VCaP (cell line): ENCODE measurements at regions not wholly inside any gene's neighbourhood (a gene's known extent, or its start where the extent isn't known, plus 50 kb on each side); places are given as distances from the start of the nearest gene placed in this dataset.

Experiments
- H3K27ac ChIP-seq: fragments of 450-650 bp; 2 replicates; pipeline ENCODE4 v1.5.1; 2017
- CTCF ChIP-seq: fragments of 450-650 bp; conservative IDR thresholded peaks from 2 replicates; pipeline ENCODE4 v1.5.1; 2017; ENCODE audit warnings: mild to moderate bottlenecking, moderate library complexity

- no peak overlapping the region for H3K27ac ChIP-seq
- no peak for TF ChIP-seq CTCF
Measured at GRCh38 chr18:25726298-25726697, 364.1 kb downstream of the SS18 start.

GRCh38 chr18:25725501-25725900, 364.9 kb downstream of the SS18 start:
- no peak overlapping the region for H3K27ac ChIP-seq
- TF ChIP-seq CTCF, result no peak

- no peak overlapping the region for H3K27ac ChIP-seq
- no peak for TF ChIP-seq CTCF
Measured at GRCh38 chr18:25724997-25725396, 365.4 kb downstream of the SS18 start.

GRCh38 chr18:25724121-25724520, 366.3 kb downstream of the SS18 start:
- no peak for TF ChIP-seq CTCF

GRCh38 chr18:25713103-25713502, 361.1 kb upstream of the ZNF521 start:
- H3K27ac ChIP-seq, result no peak overlapping the region
- no peak for TF ChIP-seq CTCF

More at GRCh38 chr18:25724121-25724520, 366.3 kb downstream of the SS18 start:
- no peak overlapping the region for H3K27ac ChIP-seq

GRCh38 chr18:25710981-25711380, 359.0 kb upstream of the ZNF521 start:
- no peak for TF ChIP-seq CTCF
- H3K27ac ChIP-seq, result no peak overlapping the region

GRCh38 chr18:25705650-25706049, 353.7 kb upstream of the ZNF521 start:
- no peak overlapping the region for H3K27ac ChIP-seq
- no peak for TF ChIP-seq CTCF

- TF ChIP-seq CTCF, result no peak
- no peak overlapping the region for H3K27ac ChIP-seq
Measured at GRCh38 chr18:25704494-25704893, 352.5 kb upstream of the ZNF521 start.
